ENCODE measurements at regions not wholly inside any gene's neighbourhood (a gene's known extent, or its start where the extent isn't known, plus 50 kb on each side); places are given as distances from the start of the nearest gene placed in this dataset.

DNA sequence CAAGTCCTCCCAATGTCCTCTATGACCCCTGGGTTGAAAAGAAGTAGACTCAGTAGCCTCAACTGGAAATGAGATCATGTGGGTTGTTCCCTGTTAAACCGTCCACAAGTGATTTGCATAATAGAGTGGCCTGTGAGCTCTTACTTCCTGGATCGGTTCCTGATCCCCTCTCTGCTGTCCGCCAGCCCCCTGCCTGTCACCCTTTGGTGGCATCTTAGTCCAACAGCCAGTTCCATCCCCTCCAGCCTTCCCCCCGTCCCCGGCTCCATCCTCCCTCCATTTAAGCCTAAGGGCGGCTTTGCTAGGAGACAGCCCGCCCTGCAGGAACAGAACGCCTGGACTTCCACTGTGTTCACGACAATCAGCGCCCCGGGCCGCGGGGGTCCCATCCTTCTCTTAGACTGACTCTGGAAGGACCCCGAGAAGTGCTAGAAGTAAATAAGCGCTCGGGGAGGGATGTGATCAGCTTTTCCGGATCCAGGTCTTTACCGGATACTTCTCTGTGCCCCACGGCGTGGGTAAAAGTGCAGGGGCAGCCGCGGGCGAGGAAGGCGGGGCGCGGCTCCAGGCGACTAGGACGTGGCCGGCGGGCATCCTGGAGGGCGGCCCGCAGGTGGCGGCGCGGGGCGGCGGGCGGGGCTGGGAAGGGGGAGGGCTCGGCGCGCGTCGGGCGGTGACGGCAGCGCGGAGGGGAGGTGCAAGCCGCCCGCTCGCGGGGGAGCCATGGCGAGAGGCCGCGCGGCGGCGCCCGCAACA lies 51.2 kb upstream of the ULK4 start:
- DNase-seq (ENCODE audit: low read depth): peak; percentile 64

DNA sequence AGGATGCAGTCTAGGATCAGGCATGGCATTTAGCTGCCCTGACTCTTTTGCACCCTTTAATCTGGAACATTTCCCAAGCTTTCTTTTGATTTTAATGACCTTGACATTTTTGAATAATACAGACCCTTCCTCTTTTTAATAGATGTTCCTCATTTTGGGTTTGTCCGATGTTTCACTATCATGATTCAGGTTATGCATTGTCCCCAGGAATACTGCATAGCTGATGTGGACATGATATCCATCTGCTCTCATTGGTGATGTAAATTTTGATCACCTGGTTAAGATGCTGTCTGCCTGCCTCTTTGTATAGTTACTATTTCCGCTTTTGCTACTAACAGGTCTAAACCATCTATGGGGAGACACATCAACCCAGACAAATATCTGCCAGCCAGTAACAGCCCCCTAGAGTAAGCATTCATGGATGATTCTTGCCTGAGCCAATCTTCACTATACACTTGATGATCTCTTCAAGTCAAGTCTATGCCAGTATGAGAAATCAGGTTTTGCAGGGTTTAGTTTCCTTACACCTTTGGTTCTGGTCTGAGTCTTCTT lies 50.6 kb upstream of the ULK4 start:
- DNase-seq (ENCODE audit: low read depth): no peak

Data from activated T-helper 1 cell treated with Interleukin-2 at 50 U/mL for 16 hours (primary cell).